GM19468 (cell line): ENCODE measurements at regions not wholly inside any gene's neighbourhood (a gene's known extent, or its start where the extent isn't known, plus 50 kb on each side); places are given as distances from the start of the nearest gene placed in this dataset.
"Not testable (repeated sequence)": the region's sequence is repeated elsewhere in the genome, so short reads cannot be mapped to it uniquely, and the experiment has no call there.

Experiments
- ATAC-seq: cut with Tn5 transposase; IDR thresholded peaks from one replicate; pipeline ENCODE4 v1.9.1; 2021; ENCODE audit warnings: mild to moderate bottlenecking, moderate library complexity, moderate number of reproducible peaks; ENCODE audit not compliant: unreplicated experiment; ENCODE audit errors: extremely low read depth

- ATAC-seq: no peak
These were observed 346.2 kb downstream of the C12orf75 start for GRCh38 chr12:105676694-105677093.

DNA sequence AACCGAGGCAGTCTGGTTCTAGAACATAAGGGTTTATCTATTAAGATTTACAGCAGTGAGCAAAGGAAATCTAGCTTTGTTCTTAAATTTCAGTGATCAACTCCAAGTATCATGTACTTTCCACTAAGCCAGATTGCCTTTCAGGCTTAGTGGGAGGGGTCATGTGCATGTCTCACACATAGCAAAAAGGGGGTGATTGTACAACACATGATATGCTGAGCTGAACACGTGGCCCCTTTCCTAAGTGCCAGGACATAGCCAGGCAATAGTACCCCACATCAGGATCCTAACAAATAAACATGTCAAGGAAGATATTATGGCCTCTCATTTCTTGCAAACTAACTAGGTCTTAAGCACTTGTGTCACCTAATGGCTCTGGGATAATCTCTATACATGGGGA is 347.2 kb downstream of the C12orf75 start:
- ATAC-seq: no peak

- no peak for ATAC-seq
These were observed 349.5 kb downstream of the C12orf75 start for GRCh38 chr12:105679982-105680381.

DNA sequence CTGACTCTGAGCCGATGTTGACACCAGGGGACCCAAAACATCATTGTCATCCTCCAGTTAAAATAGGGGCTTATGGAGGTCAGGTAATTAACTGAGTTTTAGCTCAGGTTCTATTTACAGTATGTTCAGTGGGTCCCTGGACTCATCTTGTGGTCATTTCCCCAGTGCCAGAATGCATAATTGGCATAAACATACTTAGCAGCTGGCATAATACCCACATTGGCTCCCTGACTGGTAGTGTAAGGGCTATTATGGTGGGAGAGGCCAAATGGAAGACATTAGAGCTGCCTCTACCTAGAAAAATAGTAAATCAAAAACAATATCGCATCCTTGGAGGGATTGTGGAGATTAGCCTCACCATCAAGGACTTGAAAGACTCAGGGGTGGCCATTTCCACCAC is 350.9 kb downstream of the C12orf75 start:
- ATAC-seq: no peak

GRCh38 chr12:105682821-105683220 is 352.3 kb downstream of the C12orf75 start:
- ATAC-seq: not testable (repeated sequence)

- ATAC-seq: not testable (repeated sequence)
These were observed 353.3 kb downstream of the C12orf75 start for GRCh38 chr12:105683836-105684235.

- no peak for ATAC-seq
These were observed 367.6 kb downstream of the C12orf75 start for GRCh38 chr12:105698075-105698474.

- no peak for ATAC-seq
These were observed 368.7 kb downstream of the C12orf75 start for GRCh38 chr12:105699209-105699608.

- ATAC-seq: no peak
These were observed 374.3 kb downstream of the C12orf75 start for GRCh38 chr12:105704787-105705186.

DNA sequence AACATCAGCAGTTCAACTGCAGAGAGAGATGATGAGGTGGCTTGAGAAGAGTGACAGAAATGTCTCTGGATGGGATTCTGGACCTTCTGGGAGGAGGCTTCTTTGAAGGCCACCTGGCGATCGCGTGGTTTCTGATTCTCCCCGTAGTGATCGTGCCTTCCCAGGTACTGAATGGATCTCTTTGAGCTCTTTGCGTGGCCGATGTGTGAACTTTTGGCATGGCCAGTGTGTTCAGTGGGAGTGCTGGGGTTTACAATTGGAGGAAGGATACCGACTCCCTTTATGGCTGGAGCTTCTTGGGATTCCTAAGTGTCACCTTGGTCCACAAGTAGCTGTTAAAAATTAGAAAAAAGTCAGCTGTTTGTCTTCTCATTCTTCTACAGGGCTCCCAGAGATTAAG is 374.7 kb downstream of the C12orf75 start:
- no peak for ATAC-seq

- no peak for ATAC-seq
These were observed 375.3 kb downstream of the C12orf75 start for GRCh38 chr12:105705765-105706164.

DNA sequence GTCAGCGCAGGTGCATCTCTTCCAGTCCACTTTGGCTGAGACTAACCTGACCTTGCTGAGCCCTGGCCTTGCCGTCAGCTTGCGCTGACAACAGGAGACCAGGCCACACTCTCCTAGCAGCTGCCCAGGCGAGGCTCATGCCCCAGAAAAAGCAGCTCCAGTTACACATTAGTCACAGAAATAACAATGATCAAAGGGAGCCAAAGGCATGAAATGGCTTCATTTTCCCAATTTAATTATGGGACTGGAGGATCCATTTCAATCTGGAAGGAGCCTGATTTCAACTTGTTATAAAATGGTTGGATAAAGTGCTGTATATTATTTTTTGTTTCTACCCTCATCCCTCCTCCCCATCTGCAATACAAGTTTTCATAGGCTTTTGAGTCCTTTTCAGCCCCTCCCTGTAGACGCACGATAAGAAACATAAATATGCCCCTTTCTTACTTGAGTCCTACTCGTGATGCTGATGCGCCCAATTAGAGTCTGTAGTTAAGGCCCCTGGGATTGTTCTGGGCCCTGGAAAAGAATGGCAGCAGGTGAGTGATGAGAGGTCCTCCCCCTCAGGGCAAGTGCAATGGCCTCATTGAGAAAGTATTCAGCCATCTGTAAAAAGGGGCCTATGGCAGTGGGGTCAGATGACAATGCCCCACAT is 376.0 kb downstream of the C12orf75 start:
- ATAC-seq: no peak

- ATAC-seq: no peak
These were observed 376.5 kb downstream of the C12orf75 start for GRCh38 chr12:105706973-105707334.

- ATAC-seq: no peak
These were observed 383.3 kb downstream of the C12orf75 start for GRCh38 chr12:105713606-105714305.

DNA sequence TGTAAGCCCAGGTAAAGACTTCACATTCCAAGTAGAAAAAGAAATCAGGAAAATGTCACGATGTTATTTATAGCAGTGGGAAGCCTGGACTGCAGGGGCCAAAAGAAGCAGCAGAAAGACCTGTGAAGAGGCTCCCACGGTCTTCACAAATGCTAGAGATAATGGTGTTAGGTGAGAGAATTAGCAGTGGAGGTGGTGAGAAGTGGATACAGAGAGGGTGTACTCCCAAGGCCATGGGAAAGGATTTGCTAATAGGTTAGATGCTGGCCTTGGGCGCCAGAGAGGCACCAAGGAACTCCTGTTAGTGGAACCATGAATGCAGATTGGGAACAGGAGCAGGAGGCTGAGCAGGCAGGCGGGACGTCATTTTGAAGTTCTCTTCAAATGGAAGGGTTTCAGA is 386.1 kb downstream of the C12orf75 start:
- no peak for ATAC-seq

- peak; percentile 47 for ATAC-seq
These were observed 390.7 kb downstream of the C12orf75 start for GRCh38 chr12:105721051-105721825.

DNA sequence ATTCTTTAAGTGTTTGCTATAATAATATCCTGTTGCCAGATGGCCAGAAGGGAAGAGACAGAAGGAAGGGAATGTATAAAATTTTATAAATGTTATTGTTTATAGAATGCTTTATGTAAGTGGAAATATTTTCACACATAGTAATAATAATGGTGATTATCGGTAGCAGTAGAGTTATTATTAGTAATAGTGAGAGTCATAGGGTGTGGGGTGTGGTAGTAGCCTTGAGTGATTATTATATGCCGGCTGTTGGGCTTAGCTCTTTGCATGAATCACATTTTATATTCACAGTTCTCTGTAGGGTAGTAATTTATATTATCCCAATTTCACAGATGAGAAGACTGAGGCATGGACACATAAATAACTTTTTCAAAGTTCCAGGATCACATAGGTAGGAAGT is 391.4 kb downstream of the C12orf75 start:
- ATAC-seq: no peak

- no peak for ATAC-seq
These were observed 392.6 kb downstream of the C12orf75 start for GRCh38 chr12:105723066-105723465.

- no peak for ATAC-seq
These were observed 393.0 kb downstream of the C12orf75 start for GRCh38 chr12:105723494-105723893.

DNA sequence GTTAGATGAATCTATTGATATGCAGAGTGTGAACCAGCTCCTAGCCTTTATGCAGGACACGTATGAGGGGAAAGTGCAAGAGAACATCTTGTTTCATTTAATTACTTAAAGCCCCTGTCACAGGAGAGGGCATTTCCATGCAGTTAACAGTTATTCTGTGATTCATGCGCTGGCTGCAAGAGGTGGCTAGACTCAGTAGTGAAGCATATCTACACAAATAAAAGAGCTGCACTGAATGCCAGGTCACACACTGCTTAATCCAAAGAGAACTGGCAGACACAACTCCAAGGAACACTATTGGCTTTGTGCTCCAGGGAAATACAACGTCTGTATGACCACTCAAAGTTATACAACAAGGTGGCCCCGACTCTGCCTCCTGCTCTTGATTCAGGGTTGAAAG is 394.1 kb downstream of the C12orf75 start:
- no peak for ATAC-seq

- ATAC-seq: no peak
These were observed 394.6 kb downstream of the C12orf75 start for GRCh38 chr12:105725054-105725453.
